Gastrocnemius medialis (tissue), 4 donors: ENCODE measurements at regions not wholly inside any gene's neighbourhood (a gene's known extent, or its start where the extent isn't known, plus 50 kb on each side); places are given as distances from the start of the nearest gene placed in this dataset.

Experiments
- CTCF ChIP-seq, 5 experiments: fragments of 450-650 bp in 3 of 5; fragments of 200-600 bp in 2 of 5; sonication (generic) in 2 of 5; IDR thresholded peaks in 4 of 5; conservative IDR thresholded peaks in 1 of 5; 1 replicate in 4 of 5; 2 replicates in 1 of 5; pipeline ENCODE4 v1.5.1; 2016 to 2019; ENCODE audit warnings: antibody characterized with exemption in 5 of 5, mild to moderate bottlenecking in 3 of 5, moderate library complexity in 3 of 5
- POLR2A ChIP-seq, 2 donors: fragments of 450-650 bp; IDR thresholded peaks; one replicate each; pipeline ENCODE4 v1.6.1; 2017; ENCODE audit warnings: antibody characterized with exemption in 2 of 2, mild to moderate bottlenecking in 2 of 2, moderate library complexity in 2 of 2

- no peak for TF ChIP-seq CTCF (IDR thresholded peaks at IDR 0.05 in 4 of 5, conservative IDR thresholded peaks at IDR 0.05 in 1 of 5)
- no peak for TF ChIP-seq POLR2A (IDR thresholded peaks at IDR 0.05)
Measured at GRCh38 chr17:59513934-59514841, 51.2 kb upstream of the DHX40 start.
